ENCODE measurements at regions not wholly inside any gene's neighbourhood (a gene's known extent, or its start where the extent isn't known, plus 50 kb on each side); places are given as distances from the start of the nearest gene placed in this dataset.

DNA sequence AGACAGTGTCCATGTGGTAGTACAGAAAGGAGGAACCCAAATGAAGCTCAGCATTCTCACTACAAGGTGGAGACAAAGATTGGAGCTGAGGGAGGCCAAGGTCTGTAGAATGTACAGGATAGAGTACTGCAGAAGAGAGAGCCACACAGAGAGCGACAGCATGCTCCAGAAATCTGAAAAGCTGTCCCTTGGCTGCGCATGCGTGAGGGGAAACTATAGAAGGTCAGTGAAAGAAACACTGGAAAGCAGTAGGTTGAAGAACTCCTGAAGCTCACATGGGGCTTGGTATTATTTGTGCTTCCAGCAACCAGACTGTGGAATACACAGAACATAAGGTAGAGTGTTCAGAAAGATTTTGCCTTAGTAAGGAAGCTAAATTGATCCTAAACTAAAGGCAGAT lies 142.5 kb downstream of the TXNL1 start:
- TF ChIP-seq, protein P1, sequence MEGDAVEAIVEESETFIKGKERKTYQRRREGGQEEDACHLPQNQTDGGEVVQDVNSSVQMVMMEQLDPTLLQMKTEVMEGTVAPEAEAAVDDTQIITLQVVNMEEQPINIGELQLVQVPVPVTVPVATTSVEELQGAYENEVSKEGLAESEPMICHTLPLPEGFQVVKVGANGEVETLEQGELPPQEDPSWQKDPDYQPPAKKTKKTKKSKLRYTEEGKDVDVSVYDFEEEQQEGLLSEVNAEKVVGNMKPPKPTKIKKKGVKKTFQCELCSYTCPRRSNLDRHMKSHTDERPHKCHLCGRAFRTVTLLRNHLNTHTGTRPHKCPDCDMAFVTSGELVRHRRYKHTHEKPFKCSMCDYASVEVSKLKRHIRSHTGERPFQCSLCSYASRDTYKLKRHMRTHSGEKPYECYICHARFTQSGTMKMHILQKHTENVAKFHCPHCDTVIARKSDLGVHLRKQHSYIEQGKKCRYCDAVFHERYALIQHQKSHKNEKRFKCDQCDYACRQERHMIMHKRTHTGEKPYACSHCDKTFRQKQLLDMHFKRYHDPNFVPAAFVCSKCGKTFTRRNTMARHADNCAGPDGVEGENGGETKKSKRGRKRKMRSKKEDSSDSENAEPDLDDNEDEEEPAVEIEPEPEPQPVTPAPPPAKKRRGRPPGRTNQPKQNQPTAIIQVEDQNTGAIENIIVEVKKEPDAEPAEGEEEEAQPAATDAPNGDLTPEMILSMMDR (IDR thresholded peaks at IDR 0.05): no peak
- no peak for TF ChIP-seq EP300 (IDR thresholded peaks at IDR 0.05)
- TF ChIP-seq POLR2AphosphoS5 (IDR thresholded peaks at IDR 0.05): no peak
- no peak for TF ChIP-seq POLR2A (IDR thresholded peaks at IDR 0.05)

All from sigmoid colon (tissue), 4 donors.